ENCODE measurements at regions not wholly inside any gene's neighbourhood (a gene's known extent, or its start where the extent isn't known, plus 50 kb on each side); places are given as distances from the start of the nearest gene placed in this dataset.
"Not testable (repeated sequence)": the region's sequence is repeated elsewhere in the genome, so short reads cannot be mapped to it uniquely, and the experiment has no call there.

DNA sequence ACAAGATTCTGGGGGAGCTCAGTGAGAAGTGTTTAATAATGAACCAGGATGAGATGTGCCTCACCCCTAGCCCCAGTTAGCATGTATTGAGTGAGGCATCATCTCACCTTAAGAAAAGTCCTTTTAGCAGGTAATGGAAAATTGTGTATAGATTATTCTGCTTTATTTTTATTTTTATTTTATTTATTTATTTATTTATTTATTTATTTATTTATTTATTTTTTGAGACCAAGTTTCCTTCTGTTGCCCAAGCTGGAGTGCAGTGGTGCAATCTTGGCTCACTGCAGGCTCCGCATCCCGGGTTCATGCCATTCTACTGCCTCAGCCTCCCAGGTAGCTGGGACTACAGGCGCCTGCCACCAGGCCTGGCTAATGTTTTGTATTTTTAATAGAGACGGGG lies 315.8 kb downstream of the ANKRD30A start:
- FAIRE-seq: not testable (repeated sequence)

GRCh38 chr10:37439826-37440225 lies 314.4 kb downstream of the ANKRD30A start:
- no peak for FAIRE-seq

GRCh38 chr10:37436357-37436756 lies 311.0 kb downstream of the ANKRD30A start:
- no peak for FAIRE-seq

GRCh38 chr10:37434091-37434490 lies 308.7 kb downstream of the ANKRD30A start:
- no peak for FAIRE-seq

All from TTC549 (cell line).